ENCODE measurements at regions not wholly inside any gene's neighbourhood (a gene's known extent, or its start where the extent isn't known, plus 50 kb on each side); places are given as distances from the start of the nearest gene placed in this dataset.

DNA sequence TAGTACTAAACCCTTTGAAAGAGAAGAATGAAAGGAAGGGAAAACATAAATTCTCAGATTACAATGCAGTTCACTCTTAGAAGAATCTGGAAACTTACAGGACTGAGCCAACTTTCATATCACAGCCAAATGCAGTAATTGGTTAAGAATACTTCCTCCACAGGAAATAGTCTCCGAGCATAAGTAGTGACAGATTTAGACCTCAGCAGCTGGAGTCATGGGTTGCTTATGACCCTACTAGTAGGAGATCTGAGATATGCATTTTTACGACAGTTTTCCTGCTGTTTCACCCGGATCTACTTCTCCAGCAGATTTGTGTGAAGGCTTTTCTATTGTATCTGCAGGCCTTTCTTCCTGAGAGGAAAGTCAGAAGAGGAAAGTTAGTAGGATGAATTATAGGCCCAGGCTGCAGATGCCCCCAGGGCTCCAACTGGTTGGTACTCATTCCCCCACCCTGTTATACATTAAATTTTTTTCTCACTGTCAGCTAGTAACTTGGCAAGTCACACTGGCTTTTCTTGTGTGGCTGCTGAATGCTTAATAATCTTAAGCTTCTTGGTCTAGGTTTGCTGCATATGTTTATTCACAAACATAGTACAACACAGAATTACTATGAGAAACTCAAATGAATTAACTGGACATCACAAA is 1241.5 kb upstream of the MIR17HG start:
- TF ChIP-seq TCF7L2 (IDR thresholded peaks at IDR 0.05; ENCODE audit: borderline replicate concordance, low read depth, low read length) (no peak), ZNF266 (tag by site-specific recombination; IDR thresholded peaks at IDR 0.05; ENCODE audit: low read depth) (no peak), ZFP3 (tag by site-specific recombination; IDR thresholded peaks at IDR 0.05; ENCODE audit: low read depth) (no peak), ZBTB8A (tag by site-specific recombination; IDR thresholded peaks at IDR 0.05) (no peak), ZNF473 (tag by site-specific recombination; IDR thresholded peaks at IDR 0.05) (no peak), GLI4 (tag by site-specific recombination; IDR thresholded peaks at IDR 0.05) (no peak), ZNF121 (tag by site-specific recombination; IDR thresholded peaks at IDR 0.05) (no peak), MZF1 (tag by site-specific recombination; IDR thresholded peaks at IDR 0.05; ENCODE audit: borderline replicate concordance) (no peak), ZEB2 (tag by site-specific recombination; IDR thresholded peaks at IDR 0.05) (no peak), ZNF629 (tag by site-specific recombination; IDR thresholded peaks at IDR 0.05) (no peak)
- TF ChIP-seq, protein P1, sequence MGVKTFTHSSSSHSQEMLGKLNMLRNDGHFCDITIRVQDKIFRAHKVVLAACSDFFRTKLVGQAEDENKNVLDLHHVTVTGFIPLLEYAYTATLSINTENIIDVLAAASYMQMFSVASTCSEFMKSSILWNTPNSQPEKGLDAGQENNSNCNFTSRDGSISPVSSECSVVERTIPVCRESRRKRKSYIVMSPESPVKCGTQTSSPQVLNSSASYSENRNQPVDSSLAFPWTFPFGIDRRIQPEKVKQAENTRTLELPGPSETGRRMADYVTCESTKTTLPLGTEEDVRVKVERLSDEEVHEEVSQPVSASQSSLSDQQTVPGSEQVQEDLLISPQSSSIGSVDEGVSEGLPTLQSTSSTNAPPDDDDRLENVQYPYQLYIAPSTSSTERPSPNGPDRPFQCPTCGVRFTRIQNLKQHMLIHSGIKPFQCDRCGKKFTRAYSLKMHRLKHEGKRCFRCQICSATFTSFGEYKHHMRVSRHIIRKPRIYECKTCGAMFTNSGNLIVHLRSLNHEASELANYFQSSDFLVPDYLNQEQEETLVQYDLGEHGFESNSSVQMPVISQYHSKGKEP (tag by site-specific recombination; IDR thresholded peaks at IDR 0.05): no peak
- TF ChIP-seq, protein P2, sequence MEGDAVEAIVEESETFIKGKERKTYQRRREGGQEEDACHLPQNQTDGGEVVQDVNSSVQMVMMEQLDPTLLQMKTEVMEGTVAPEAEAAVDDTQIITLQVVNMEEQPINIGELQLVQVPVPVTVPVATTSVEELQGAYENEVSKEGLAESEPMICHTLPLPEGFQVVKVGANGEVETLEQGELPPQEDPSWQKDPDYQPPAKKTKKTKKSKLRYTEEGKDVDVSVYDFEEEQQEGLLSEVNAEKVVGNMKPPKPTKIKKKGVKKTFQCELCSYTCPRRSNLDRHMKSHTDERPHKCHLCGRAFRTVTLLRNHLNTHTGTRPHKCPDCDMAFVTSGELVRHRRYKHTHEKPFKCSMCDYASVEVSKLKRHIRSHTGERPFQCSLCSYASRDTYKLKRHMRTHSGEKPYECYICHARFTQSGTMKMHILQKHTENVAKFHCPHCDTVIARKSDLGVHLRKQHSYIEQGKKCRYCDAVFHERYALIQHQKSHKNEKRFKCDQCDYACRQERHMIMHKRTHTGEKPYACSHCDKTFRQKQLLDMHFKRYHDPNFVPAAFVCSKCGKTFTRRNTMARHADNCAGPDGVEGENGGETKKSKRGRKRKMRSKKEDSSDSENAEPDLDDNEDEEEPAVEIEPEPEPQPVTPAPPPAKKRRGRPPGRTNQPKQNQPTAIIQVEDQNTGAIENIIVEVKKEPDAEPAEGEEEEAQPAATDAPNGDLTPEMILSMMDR (tag by site-specific recombination; IDR thresholded peaks at IDR 0.05): no peak
- TF ChIP-seq, protein P3, sequence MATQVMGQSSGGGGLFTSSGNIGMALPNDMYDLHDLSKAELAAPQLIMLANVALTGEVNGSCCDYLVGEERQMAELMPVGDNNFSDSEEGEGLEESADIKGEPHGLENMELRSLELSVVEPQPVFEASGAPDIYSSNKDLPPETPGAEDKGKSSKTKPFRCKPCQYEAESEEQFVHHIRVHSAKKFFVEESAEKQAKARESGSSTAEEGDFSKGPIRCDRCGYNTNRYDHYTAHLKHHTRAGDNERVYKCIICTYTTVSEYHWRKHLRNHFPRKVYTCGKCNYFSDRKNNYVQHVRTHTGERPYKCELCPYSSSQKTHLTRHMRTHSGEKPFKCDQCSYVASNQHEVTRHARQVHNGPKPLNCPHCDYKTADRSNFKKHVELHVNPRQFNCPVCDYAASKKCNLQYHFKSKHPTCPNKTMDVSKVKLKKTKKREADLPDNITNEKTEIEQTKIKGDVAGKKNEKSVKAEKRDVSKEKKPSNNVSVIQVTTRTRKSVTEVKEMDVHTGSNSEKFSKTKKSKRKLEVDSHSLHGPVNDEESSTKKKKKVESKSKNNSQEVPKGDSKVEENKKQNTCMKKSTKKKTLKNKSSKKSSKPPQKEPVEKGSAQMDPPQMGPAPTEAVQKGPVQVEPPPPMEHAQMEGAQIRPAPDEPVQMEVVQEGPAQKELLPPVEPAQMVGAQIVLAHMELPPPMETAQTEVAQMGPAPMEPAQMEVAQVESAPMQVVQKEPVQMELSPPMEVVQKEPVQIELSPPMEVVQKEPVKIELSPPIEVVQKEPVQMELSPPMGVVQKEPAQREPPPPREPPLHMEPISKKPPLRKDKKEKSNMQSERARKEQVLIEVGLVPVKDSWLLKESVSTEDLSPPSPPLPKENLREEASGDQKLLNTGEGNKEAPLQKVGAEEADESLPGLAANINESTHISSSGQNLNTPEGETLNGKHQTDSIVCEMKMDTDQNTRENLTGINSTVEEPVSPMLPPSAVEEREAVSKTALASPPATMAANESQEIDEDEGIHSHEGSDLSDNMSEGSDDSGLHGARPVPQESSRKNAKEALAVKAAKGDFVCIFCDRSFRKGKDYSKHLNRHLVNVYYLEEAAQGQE (tag by site-specific recombination; IDR thresholded peaks at IDR 0.05): no peak

All from HEK293 (cell line).